GM19240 (cell line): ENCODE measurements at regions not wholly inside any gene's neighbourhood (a gene's known extent, or its start where the extent isn't known, plus 50 kb on each side); places are given as distances from the start of the nearest gene placed in this dataset.
A peak's percentile ranks its signal among the peaks of the same experiment; 100 is the strongest.

Experiments
- DNase-seq: peaks from one replicate; pipeline ENCODE4 v3.0.0; 2011; ENCODE audit warnings: low spot score; ENCODE audit not compliant: insufficient read length

DNA sequence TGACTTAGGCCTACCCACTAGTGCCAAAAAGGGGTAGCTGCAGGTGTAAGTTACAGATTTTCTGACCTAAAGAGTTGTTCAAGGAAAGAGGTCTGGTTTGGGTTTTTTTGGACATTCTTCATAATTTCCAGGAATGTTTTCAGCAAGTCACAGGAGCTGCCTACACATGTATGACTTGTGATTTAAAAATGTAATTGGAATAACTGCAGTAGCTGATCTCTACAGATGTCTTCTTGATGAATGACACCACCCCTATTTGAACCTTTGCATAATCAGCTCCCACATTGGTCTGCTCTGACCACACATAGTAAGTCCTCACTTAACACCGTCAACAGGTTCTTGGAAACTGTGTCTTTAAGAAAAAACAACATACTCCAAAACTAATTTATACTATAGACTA lies 481.4 kb downstream of the RASEF start:
- no peak for DNase-seq

DNA sequence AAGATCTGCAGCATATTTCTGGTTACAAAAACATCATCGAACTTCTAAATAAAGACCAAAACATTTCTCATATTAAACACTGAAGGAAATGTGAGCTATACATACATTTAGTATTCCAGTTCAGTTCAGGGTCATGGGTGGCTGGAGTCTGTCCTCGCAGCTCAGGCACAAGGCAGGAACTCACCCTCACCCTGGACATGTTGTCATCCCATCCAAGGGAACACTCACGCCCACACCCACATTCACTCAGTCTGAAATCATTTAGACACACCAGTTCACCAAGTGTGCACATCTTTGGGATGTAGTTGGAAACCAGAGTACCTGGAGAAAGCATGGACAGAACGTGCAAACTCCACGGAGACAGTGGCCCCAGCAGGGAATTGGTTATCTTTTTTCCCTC lies 481.0 kb downstream of the RASEF start:
- DNase-seq = no peak

DNA sequence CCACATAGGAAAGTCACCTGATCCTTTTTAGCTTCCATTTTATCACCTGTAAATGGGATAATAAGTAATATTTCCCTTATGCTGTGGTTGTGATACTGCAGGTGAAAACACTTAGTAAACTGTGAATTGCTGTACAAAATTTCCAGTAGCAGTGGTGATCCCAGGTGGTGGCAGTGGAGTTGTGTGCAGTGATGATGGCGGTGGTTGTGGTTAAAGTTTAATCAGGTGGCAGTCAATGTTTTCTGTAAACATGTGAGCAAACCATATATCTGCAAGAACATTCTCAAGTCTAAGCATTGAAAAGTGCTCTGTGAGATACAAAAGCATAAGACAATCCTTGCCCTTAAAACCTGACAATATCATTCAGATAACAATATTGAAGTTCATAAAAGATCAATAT lies 480.2 kb downstream of the RASEF start:
- no peak for DNase-seq

DNA sequence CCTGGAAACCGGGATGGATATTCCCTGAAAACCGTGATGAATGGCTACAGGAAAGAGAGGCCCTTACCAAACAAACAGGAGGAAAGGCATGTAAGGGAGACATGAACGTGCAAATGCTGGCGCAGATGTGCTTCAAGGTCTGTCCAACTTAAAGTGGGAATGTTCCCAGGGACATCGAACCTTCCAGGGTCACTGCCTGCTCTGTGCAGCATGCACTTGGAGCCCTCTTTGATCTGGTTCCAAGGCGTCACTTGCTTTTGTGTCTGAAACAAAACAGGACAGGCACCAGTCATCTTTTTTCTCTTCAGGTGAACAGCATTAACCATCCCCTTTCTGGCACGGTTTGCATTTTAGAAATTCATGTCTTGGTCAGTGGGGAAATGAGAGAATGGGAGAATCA lies 479.4 kb downstream of the RASEF start:
- no peak for DNase-seq

DNA sequence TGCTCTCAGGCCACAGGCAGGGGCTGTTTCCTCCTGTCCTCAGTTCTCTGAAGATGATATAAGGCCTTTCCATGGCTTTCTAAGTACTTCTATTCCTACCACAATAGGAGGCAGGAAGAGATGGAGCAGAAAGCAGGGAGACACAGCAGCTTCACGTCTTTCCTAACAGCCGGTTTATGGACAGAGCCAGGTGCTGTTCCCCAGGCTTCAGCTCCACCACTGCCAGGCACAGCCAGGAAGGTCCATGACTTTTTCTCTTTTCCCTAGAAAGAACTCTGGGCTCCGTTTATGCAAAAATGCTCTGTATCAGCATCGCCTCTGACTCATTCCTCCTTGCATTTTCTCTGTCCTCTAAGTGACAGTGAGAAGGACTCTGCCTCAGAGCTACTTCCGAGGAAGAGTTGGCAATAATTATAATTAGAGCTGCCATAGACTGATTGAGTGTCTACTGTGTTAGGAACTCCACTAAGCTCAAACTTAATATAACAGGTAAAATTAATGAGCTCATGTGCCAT lies 478.5 kb downstream of the RASEF start:
- no peak for DNase-seq

DNA sequence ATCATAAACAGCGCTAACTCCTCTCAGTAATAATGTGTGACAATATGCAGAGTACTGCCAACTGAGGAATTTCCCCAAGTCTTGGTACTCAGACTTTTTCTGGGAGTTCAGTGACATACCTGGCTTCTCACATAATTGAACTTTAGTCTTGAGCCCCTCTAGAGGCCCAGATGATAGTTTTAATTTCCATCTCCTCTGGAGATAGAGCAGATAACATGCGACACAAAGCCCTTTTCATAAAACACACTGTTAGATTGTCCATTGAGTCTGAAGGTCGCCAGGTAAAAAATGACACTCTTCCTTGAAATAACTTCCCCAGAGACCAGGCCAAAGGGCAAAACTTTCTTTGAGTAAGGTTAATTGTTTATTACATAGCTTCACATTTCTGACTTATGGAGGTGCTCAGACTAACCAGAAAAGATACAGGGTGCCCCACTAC lies 476.0 kb downstream of the RASEF start:
- no peak for DNase-seq

DNA sequence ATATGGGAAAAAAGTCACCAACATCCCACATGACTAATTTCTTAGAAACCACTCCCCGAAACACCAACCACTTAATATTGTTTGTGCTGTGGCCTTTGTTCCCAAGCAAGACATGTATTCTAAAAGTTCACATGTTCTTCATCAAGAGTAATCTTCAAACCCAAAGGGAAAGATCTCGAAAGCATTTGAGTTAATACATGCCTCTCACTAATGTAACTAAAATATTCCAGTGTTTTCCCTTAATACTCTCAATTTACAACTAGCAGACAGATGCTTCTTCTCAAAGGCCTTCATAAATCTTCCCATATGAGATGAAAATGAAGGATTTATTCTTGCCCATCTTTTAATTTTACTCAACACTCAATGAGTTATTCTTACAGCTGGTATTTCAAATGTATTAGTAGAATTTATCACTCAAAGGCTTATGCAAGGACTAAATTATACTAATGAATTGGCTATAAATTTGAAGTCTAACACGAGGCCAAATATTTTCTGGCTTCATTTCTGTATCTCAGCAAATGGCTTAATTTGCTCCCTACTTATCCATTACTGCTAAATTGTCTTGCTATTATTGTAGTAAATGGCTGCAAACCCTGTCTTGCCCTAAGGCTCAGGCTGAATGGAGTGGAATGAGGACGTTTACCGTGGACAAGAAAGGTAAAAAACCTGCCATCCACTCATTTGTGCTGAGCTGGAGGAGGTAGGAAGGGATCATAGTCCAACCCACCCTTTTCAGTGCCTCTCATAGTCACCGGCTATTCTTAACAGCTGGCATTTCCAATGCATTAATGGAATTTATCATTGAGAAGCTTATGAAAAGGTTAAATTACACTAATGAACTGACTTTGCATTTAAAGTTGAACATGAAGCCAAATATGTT lies 474.4 kb downstream of the RASEF start:
- no peak for DNase-seq

DNA sequence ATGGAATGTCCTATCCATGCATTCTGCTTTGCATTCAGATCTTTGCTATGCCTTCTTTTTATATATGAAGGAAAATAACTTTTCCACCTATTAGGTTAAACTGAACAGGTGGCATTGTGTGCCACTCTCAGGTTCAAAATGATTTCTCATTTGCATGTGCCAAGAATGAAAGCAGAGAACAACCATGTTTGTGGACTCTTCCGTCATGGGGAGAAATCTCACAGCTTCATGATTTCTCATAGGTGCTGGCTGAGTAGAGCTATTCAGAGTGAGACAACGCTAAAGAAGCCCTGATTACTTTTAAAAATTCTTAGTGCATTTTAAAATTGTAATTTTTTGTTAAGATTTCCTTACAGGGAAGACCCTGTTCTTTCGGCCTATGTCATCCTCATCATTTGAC lies 472.1 kb downstream of the RASEF start:
- no peak for DNase-seq

DNA sequence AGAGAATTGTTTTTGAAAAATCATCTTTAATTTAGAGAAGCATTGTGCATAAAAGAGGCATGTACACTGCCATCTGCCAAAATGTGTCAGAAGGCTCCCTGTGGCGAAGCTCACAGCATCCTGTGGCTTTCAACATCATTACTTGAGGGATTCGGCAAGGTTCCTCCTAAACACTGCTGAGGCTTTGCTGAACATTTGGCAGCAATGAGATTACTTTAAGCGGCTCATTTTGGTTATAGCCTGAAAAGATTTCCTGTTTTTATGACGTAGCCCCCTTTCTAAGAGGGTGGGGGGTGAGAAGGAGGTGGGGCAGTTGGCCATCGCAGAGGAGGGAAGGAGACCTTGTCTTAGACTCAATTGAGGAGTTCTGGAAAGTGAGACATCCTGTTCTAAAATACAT lies 469.4 kb downstream of the RASEF start:
- no peak for DNase-seq

DNA sequence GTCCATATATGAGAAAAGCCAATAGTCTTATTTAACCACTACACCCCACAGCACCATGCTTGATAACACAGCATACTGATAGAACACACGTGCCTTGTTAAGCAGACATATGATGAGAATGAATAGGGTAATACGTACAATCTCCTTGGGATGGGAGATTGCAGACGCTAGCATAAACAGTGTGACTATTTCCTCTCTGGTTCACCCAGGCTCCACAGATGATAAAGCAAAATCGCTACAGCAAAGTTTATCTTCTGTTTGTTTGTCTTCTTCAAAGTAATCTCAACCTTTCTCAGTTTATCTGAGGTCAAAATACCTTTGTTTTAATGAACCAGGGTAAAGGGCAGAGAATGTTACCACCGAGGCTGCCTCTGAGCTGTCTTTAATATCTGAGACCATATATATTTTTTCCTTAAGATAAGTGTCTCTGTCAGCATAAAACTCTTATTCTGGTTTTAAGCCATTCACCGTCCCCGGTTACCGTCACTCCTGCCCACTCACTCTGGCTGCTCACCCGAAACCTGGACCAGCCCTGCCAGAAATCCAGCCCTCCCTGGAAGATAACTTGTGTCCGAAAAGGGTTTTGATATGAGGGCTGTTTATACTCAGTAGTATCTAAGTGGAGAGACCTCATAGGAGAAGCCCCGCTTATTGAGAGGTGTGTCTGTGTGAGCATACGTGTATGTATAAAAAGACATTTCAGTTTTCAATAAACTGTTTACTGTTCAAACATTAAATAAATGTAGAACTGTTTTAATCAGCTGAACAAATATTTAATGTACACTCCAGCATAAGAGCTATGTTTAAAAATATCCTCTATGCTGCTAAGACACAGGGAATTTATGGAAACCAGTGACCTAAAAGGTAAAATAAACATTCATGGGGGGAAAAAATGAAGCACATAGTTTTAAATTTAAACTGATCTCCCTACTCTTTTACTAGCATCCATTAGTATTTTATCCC lies 465.4 kb downstream of the RASEF start:
- DNase-seq = no peak

DNA sequence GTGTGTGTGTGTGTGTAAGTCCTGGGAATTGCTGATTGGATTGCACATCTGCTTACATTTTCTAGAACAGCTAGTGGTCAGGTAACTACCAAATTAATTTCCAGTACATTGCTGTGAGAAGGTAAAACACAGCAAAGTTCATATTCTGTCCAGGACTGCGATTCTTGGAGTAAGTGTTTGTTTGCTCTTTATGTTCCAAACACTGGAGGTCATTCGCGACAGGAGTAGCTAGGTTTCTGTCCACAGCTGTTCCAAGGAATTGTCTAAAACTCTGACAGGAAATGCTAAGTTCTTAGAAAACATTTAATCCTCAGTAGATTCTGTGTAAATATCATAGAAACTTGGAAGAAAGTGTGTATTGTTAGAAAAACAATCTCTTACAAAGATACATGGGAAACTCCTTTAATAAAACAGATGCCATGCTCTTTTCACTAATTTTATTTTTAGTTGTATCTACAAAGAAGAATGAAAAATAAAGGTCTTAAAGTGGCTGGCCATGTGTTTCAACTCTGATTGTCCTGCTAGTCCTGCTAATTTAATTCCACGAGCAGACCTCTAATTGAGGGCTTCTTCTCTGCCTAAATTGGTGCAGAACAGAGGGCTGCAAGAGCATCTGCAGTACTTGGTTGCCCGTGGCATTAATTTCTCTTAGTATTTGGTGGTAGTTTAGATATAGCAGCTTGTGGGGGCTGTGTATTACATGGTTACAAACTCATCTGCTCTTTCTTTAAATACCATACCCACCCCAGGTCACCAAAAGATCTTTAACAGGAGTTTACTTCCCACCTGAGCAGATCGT lies 464.5 kb downstream of the RASEF start:
- no peak for DNase-seq

DNA sequence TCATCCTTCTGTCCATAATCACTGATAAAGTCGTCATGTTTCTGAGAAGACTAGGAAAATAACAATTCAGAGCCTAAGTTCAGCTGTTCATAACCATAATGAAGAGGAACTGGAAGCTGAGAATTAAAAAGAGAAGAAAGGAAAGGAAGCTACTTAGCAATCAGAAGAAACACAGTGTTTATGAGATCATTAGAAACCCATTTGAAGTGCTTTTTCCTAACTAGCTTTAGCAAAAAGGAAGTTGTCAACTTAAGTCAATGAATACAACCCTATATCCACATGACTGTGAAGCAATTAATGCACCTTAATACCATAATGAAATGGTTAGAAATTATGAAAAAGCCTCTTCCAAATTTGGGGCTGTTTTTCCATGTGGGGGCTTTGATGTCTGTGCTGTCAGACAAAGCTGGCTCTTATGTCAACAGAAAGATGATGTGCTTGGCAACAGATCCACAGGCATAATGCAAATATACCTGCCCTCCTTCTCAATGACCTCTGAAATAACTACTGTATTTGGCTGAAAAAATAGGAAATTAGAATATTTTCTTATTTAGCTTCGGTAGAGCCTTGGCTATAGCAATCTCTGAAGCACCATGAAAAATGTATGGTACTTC lies 463.5 kb downstream of the RASEF start:
- DNase-seq = no peak

DNA sequence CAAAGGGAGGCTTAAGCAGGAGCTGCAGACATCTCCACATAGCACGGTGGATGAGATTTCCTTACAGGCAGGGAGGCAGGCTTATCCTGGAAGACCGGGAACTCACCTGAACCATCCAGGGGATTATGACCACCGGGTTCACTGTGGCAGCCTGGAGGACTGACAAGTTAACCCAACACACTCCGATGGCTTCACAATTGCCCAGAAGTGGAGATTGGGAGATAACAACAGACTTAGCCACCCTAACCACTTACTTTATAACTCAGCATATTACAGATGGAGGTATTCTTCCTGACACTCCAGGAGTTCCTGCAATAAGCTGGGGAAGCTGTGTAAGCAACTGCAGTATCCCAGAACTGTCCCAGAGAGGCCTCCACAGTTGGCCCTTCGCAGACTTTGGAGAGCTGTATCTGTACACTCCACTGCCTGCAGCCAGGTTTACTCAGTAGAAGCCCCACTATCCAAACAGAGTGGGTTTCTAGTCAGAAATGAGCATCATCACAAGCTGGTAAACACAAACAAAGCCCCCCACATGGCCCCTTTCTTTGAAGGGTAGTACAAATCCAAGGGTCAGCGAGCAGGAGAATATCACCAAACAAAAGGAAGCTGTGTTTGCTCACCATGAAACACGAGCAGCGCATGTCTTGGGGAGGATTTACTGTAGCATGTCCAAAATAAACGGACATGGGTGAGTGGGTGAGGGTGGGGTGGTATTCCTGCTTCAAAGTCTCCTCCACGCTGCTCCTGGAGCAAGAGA lies 462.2 kb downstream of the RASEF start:
- DNase-seq = no peak

DNA sequence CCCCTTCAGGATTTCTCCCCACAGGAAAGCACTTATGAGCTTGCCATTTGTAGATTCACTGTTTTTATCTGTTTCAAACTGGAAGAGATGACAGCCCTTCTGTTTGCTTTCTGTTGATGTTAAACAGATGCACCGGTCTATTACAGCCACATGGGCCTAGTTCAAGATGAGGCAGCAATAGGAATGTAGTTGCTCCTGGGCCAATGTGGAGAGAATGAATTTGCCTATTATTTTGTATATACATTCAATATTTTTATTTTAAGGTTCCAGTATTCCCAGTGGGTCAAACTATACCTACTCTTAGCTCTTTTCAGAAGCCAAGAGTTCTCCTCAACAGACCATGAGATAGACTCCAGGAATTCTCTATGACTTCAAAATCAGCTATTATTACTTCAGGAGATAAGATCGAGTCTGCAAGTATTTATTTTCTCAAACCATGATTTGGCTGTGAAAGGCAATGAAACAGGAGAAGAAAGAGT lies 461.6 kb downstream of the RASEF start:
- DNase-seq = no peak

DNA sequence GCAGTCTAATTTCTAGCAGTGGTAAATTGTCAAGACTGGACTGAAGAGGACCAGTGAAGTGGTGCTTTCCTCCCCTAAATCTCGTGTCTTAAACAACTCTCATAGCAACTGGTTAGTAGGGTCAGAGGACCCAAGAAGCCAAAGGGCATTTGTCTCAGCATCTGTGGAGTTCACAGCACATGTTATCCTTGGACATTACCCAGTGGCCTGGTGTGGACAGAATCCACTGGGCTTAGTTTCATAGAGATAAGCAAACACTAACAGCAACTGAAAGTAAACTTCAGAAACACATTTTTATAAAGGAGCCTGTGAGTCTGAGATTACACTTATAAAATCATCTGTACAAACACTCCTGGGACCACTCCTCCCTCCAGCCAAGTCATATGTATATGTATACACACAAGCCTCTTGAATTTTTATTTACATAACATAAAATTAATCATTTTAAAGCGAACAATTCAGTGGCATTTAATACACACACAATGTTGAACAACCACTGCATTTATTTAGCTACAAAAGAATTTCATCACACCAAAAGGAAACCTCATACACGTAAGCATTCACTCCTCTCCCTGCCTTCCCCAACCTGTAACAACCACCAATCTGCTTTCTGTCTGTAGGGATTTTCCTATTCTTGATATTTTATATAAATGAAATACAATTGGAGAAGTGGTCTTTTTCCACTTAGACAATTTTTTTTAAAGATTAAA lies 457.8 kb downstream of the RASEF start:
- DNase-seq = no peak

DNA sequence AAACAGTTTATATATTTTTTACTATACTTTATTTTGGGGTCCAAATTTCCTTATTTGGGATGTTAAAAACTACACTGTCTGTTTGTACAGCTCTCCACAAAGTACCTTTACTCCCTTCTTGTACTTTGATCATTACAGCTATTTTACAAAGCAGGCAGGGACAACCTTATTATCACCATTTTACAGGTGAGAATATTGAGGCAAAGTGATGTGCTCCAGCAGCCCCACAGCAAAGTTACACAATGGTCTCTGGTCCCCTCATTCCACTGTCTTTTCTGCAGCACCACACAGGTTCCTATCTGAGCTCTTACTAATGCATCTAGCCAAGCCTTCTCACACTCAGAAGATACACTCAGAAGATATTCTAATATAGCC lies 457.3 kb downstream of the RASEF start:
- no peak for DNase-seq

DNA sequence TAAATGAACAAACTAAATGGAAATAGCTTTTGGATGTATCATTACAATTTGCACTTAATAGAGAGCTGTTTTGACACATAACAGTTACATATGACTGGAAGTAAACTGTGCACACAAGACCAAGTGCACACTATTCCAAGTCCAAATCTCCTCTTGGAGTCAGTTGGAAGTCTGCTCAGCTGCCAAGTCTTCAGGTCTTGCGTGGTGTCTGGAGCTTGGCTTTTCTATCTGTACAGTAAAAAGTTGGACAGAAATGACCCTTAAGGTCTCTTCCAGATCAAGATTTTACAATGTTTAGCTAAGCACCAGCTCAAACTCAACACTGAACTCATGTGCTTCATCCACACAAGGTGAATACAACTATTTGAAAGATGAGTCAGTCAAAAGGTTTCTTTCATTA lies 456.9 kb downstream of the RASEF start:
- DNase-seq = no peak

DNA sequence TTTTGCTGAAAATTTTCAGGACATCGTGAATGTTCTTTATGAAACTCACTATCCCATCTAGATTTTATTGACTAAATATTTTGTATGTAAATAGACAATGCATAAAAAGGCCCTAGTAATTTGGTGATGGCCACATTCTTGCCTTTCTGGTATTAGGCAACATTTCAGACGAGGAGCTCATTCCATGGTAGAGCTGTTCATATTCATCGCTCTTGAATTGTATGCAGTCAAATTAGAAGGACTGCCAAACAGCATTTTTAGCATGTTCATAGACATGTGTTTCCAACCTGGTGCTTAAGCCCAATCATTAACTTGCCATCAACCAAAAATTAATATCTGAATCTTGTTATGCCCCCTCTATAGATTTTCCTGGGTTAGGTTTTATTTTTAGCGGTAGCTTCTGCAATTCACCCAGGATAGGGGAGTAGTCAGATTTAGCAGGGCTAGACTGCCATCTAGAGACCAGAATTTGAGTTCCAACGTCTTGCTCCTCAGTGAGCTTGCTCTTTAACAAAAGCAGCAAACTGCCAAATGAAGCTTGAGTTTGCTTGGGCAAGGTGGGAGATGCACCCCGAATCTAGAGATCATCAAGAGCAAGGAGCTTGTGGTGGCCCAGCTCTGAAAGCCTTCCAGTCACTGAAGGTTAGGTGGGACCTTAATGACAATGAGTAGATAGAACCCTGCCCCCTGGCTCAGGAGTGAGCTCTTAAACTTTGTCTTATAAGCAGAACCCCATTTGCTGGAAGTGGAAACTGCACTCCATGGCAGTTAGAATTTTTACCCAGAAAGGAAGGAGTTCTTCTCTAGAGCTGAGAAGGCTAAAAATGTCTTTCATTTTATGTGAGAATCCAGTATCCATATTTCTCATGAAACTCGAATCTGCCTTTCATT lies 456.2 kb downstream of the RASEF start:
- DNase-seq = peak; percentile 9
